IPS DF 6.9 (cell line): ENCODE measurements at regions not wholly inside any gene's neighbourhood (a gene's known extent, or its start where the extent isn't known, plus 50 kb on each side); places are given as distances from the start of the nearest gene placed in this dataset.

Source experiments
- DNase-seq: peaks from one replicate; pipeline ENCODE4 v3.0.0-alpha.2; 2013; ENCODE audit warnings: low read depth, low spot score
- H3K27ac ChIP-seq: one replicate; pipeline ENCODE4 v1.5.1; 2013; ENCODE audit warnings: low read length, control low read depth
- H3K27me3 ChIP-seq: 2 replicates; pipeline ENCODE4 v1.6.1; 2013; ENCODE audit warnings: mild to moderate bottlenecking, low read length; ENCODE audit not compliant: control insufficient read depth, insufficient read depth
- H3K36me3 ChIP-seq: 2 replicates; pipeline ENCODE4 v1.6.1; 2013; ENCODE audit warnings: low read length; ENCODE audit not compliant: control insufficient read depth, insufficient read depth
- H3K4me1 ChIP-seq: 2 replicates; pipeline ENCODE4 v1.6.1; 2013; ENCODE audit warnings: low read length; ENCODE audit not compliant: control insufficient read depth, insufficient read depth
- H3K4me3 ChIP-seq: 2 replicates; pipeline ENCODE4 v1.5.1; 2013; ENCODE audit warnings: mild to moderate bottlenecking, low read length
- H3K9me3 ChIP-seq: 2 replicates; pipeline ENCODE4 v1.6.1; 2013; ENCODE audit warnings: low read length, inconsistent platforms; ENCODE audit not compliant: control insufficient read depth, insufficient read depth
- WGBS: extraction: QIAGEN DNeasy Blood & Tissue Kit; methylation state at CpG from one replicate; pipeline ENCODE4 v1.1.7; 2013; ENCODE audit warnings: mixed read lengths, missing lambda C conversion rate; ENCODE audit not compliant: insufficient read length, insufficient coverage; 5-methylcytosine and 5-hydroxymethylcytosine counted together

DNA sequence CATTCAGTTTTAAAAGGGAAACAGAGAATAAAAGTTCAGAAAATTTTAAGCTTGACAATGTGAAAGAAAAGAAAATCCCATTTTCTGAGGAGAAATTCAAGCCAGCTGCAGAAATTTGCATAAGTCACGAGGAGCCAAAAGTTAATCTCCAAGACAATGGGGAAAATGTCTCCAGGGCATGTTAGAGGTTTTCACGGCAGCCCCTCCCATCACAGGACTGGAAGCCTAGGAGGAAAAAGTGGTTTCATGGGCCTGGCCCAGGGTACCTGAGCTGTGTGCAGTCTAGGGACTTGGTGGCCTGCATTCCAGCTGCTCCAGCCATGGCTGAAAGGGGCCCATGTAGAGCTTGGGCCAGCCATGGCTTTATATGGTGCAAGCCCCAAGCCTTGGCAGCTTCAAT is 59.6 kb upstream of the NXPH1 start:
- no CpG with 5 or more reads among the region's 2 CpGs for WGBS
- DNase-seq = no peak
- no peak overlapping the region for H3K27ac ChIP-seq
- H3K36me3 ChIP-seq = no peaks in the 10 kb centered on the region
- H3K27me3 ChIP-seq = no peaks in the 10 kb centered on the region
- H3K4me1 ChIP-seq = peaks cover 4% of the 10 kb centered on the region; the same call in 1 of the 2 replicates
- no peak overlapping the region for H3K4me3 ChIP-seq
- H3K9me3 ChIP-seq = no peaks in the 10 kb centered on the region

DNA sequence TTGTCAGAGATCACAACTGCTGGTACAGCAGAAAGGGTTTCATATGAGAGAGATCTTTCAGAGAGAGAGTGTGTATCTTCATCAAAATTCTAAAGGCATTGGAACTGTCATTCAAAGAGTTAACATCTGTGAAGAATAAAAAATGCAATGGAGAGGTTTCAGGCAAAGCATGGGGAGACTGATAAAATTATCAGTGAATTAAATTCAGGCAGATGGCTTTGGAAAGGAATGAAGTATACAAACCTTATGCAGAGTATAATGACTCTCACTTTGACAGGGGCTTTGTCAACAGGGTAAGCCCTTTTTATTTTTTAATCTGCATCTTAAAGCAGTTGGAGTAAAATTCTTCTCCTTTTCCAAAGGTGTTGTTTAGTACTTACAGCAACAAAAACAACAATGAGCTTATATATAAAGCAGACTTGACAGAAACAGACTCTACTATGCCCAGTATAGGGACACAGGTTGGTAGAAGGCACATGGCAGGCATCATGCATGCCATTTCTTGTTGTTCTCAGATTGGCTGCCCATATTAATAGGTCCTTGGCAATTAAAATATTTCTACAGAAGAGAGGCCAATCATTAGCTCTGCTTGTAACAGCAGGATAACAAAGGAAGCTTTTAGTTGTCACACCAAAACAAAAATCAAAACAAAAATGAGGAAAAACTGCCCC is 54.9 kb upstream of the NXPH1 start:
- H3K9me3 ChIP-seq = no peaks in the 10 kb centered on the region; the same call in 1 of the 2 replicates
- no peaks in the 10 kb centered on the region for H3K4me1 ChIP-seq
- H3K36me3 ChIP-seq = no peaks in the 10 kb centered on the region
- H3K27ac ChIP-seq = no peak overlapping the region
- H3K4me3 ChIP-seq = no peak overlapping the region
- H3K27me3 ChIP-seq = no peaks in the 10 kb centered on the region
- no peak for DNase-seq

DNA sequence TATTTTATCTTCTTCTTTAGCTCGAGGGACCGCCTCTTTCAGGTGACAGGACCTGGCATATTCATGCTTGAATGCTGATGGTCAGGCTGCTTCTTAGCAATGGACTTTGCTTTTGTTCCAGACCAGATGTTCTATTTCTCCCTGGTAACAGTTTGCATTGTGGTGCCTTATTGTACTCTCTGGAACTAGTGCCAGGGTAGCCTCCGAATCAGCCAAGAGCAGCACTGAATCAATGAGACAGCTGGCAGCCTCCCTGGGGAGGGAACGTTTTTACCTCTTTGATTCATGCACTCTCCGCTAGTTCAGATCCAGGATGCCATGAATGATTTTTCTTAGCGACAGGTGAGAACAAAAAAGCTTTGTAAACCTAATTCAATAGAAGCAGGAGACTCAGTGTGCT is 54.1 kb upstream of the NXPH1 start:
- no peaks in the 10 kb centered on the region; the same call in 1 of the 2 replicates for H3K9me3 ChIP-seq
- no peaks in the 10 kb centered on the region for H3K27me3 ChIP-seq
- WGBS = no CpG with 5 or more reads among the region's 6 CpGs
- H3K4me3 ChIP-seq = no peak overlapping the region
- H3K36me3 ChIP-seq = no peaks in the 10 kb centered on the region
- H3K4me1 ChIP-seq = no peaks in the 10 kb centered on the region
- H3K27ac ChIP-seq = no peak overlapping the region
- no peak for DNase-seq

DNA sequence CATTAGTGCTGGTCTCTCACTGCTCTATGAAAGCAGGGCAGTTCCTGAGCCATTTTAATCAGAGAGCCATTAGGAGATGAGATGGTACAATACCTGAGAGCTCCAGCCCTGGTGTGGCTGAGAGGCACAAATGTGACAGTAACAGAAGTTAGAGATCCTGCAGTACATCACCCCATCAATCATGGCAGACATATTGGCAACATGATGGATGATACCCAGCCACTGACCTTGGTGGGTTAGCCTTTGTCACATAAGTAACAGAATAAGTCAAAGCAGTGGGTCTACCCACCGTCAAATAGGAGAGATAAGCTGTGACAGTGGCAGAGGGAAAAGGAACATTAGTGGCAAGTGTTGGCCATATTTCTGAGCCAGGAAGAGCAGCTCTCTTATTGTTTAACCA is 53.3 kb upstream of the NXPH1 start:
- H3K27me3 ChIP-seq = no peaks in the 10 kb centered on the region
- no peak overlapping the region for H3K4me3 ChIP-seq
- DNase-seq = no peak
- no peak overlapping the region for H3K27ac ChIP-seq
- no peaks in the 10 kb centered on the region for H3K4me1 ChIP-seq
- no peaks in the 10 kb centered on the region for H3K36me3 ChIP-seq
- H3K9me3 ChIP-seq = no peaks in the 10 kb centered on the region; the same call in 1 of the 2 replicates
- WGBS = no CpG with 5 or more reads among the region's 1 CpG

DNA sequence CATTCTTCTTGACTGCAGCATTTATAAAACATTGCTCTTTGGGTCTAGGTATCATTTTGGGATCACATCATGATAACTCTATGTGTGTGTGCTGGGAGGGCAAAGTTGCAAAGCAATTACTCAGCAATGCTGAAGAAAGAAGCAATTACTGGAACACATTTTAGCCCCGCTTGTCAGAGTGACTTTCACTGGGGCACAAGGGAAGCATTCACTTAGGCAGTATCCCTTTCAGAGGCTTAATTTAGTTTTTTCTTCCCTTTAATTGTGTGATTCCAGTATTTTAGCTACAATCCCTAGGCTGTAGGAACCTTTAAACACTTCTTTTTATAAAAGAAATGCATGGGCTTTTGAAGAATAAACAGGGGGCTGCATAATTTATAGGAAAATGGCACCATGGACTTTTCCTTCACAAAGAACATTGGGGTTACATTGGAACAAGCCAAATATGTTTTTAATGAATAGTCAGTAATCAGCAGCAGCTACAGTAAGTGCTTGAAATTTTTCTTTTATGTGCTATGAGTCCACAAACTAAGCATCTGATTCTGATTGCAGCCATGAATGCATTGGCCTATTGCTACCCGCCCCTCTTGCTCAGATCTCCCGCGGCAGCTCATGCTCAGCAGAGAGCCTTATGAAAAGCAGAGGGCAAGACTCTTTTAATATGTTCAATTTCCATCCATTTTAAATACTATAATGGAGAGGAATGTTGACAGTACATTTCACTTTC is 51.2 kb upstream of the NXPH1 start:
- no peaks in the 10 kb centered on the region; the same call in 1 of the 2 replicates for H3K9me3 ChIP-seq
- H3K4me3 ChIP-seq = no peak overlapping the region
- H3K36me3 ChIP-seq = no peaks in the 10 kb centered on the region
- no peak overlapping the region for H3K27ac ChIP-seq
- no peaks in the 10 kb centered on the region for H3K4me1 ChIP-seq
- no peaks in the 10 kb centered on the region for H3K27me3 ChIP-seq
- no peak for DNase-seq
- WGBS = no CpG with 5 or more reads among the region's 4 CpGs
